ENCODE measurements at regions not wholly inside any gene's neighbourhood (a gene's known extent, or its start where the extent isn't known, plus 50 kb on each side); places are given as distances from the start of the nearest gene placed in this dataset.

DNA sequence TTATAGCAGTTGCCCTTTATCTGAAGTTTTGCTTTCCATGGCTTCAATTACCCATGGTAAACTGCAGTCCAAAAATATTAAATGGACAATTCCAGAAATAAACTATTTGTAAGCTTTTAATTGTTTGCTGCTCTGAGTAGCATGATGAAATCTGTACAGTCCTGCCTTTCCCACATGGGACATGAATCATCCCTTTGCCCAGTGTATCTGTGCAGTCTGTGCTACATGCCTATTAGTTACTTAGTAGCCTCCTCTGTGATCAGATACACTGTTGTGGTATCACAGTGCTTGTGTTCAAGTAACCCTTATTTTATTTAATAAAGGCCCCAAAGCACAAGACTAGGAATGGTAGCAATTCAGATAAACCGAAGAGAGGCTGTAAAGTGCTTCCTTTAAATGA, 810.6 kb upstream of the PIK3C3 start:
- dilution Hi-C loops (cut with MboI; ENCODE audit: extremely low pct_ligation_motif_present, low sequenced_read_pairs), result no loop called here
- H3K9me1 ChIP-seq (replicated peaks; ENCODE audit: control insufficient read depth, extremely low read depth, insufficient read depth, low read length), result no peaks in the 10 kb centered on the region
- BruUV-seq (replicated peaks), result no TSS peak
- ChIA-PET POLR2A (no interaction called here), CTCF (no interaction called here)
- peaks cover 2% of the 10 kb centered on the region for H3K9me3 ChIP-seq (replicated peaks; ENCODE audit: control insufficient read depth, insufficient read depth, low read length)
- DNase-seq (ENCODE audit: low read depth, low spot score) (no peak), FAIRE-seq (no peak)
- no peaks in the 10 kb centered on the region for H3K36me3 ChIP-seq (ENCODE audit: control insufficient read depth in 2 of 2, extremely low read depth in 1 of 2, insufficient read depth in 2 of 2, low read length in 2 of 2)
- H3K9ac ChIP-seq (replicated peaks; ENCODE audit: extremely low read depth, insufficient read depth, low read length), result no peak overlapping the region
- no peak overlapping the region for H3K4me3 ChIP-seq (replicated peaks in 1 of 3; ENCODE audit: insufficient read depth in 1 of 3, low read depth in 1 of 3, low read length in 3 of 3)
- H4K20me1 ChIP-seq (replicated peaks; ENCODE audit: control insufficient read depth, extremely low read depth, insufficient read depth, low read length), result no peaks in the 10 kb centered on the region
- H3K4me2 ChIP-seq (ENCODE audit: insufficient read depth, low read length), result no peak overlapping the region
- intact Hi-C loops (cut with micrococcal nuclease), result no loop called here
- H3K4me1 ChIP-seq (ENCODE audit: control insufficient read depth, extremely low read depth, insufficient read depth, low read length), result no peaks in the 10 kb centered on the region
- no peak for TF ChIP-seq JUN (IDR thresholded peaks at IDR 0.05; ENCODE audit: borderline replicate concordance, insufficient read depth, insufficient read length, low read depth)
- no peak for TF ChIP-seq FOS (IDR thresholded peaks at IDR 0.05; ENCODE audit: borderline replicate concordance, insufficient read depth, low read length)
- TF ChIP-seq MYC (IDR thresholded peaks at IDR 0.05; ENCODE audit: low read depth, low read length), result no peak
- TF ChIP-seq CTCF (IDR thresholded peaks at IDR 0.05; ENCODE audit: extremely low read depth in 1 of 2, insufficient read depth in 1 of 2, low read depth in 1 of 2, low read length in 2 of 2), result no peak
- no peak for TF ChIP-seq POLR2A (IDR thresholded peaks at IDR 0.05; ENCODE audit: low read depth, low read length)
- no peak for TF ChIP-seq EZH2 (IDR thresholded peaks at IDR 0.05; ENCODE audit: borderline replicate concordance, low read depth, low read length, severe bottlenecking)
- no peak for TF ChIP-seq POLR2AphosphoS5 (IDR thresholded peaks at IDR 0.05; ENCODE audit: insufficient read depth, low read depth, low read length)
- TF ChIP-seq GATA2 (IDR thresholded peaks at IDR 0.05; ENCODE audit: insufficient read depth, insufficient read length, low read depth, low read length), result no peak
- TF ChIP-seq, protein P1, sequence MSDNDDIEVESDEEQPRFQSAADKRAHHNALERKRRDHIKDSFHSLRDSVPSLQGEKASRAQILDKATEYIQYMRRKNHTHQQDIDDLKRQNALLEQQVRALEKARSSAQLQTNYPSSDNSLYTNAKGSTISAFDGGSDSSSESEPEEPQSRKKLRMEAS (IDR thresholded peaks at IDR 0.05; ENCODE audit: insufficient read depth, insufficient read length), result no peak
- H2AFZ ChIP-seq (ENCODE audit: low read depth, low read length), result no peak overlapping the region
- H3K27me3 ChIP-seq (ENCODE audit: control insufficient read depth in 2 of 2, insufficient read depth in 2 of 2, low read length in 2 of 2), result no peaks in the 10 kb centered on the region
- H3K27ac ChIP-seq (ENCODE audit: insufficient read depth, low read depth, low read length), result no peak overlapping the region
- no peaks in the 10 kb centered on the region for H3K79me2 ChIP-seq (ENCODE audit: control insufficient read depth, insufficient read depth, low read length)

All from endothelial cell of umbilical vein (primary cell).